Right kidney (tissue), 1 donor: ENCODE measurements at regions not wholly inside any gene's neighbourhood (a gene's known extent, or its start where the extent isn't known, plus 50 kb on each side); places are given as distances from the start of the nearest gene placed in this dataset.
A peak's percentile ranks its signal among the peaks of the same experiment; 100 is the strongest.
"Not testable (repeated sequence)": the region's sequence is repeated elsewhere in the genome, so short reads cannot be mapped to it uniquely, and the experiment has no call there.

Source experiments
- DNase-seq: peaks from one replicate; pipeline ENCODE4 v3.0.0-alpha.2; 2016

DNA sequence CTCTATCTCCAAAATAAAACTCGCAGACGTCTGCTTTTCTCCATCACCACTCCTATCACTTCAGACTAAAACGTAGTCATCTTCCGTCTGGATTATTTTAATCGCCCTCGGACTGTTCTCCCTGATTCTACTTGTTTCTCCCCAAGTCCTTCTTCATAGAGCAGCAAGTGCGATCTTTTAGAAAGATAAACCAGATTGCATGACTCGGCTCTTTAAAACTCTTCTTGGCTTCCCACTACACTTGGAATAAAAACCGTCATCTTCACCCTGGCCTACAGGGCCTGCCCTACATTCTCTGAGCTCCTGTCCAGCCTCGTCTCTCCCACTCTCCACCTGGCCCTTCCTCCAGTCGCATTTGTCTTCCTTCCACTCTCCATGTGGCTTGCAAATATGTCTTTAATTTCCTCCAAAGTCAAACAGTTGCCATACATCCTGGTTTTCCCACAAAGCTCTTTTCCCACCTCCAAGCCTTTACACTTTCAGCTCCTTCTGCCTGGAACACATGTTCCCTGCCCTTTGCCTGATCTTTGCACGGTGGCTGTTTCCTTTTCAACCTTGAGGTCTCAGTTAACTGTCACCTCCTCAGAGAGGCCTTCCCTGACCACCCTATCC, 70.5 kb upstream of the DHX40 start:
- no peak for DNase-seq

DNA sequence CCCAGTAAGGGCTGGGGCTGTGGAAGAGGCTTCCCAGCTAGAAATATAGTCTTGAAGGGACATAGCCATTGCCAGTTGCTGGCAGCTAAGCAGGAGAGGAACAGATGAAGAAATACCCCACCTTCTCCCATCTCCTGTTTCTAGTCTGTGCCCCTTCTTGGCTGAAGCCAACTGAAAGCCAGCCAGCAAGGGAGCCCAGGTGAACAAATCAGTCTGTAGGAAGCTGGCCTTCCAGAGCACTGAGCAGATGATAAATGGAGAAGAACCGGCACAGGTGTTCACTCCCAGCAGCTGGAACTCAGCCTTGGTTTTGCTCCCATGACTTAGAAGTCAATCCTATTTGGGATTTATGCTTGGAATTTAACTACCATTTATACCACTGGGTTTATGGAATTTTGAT, 69.2 kb upstream of the DHX40 start:
- no peak for DNase-seq

DNA sequence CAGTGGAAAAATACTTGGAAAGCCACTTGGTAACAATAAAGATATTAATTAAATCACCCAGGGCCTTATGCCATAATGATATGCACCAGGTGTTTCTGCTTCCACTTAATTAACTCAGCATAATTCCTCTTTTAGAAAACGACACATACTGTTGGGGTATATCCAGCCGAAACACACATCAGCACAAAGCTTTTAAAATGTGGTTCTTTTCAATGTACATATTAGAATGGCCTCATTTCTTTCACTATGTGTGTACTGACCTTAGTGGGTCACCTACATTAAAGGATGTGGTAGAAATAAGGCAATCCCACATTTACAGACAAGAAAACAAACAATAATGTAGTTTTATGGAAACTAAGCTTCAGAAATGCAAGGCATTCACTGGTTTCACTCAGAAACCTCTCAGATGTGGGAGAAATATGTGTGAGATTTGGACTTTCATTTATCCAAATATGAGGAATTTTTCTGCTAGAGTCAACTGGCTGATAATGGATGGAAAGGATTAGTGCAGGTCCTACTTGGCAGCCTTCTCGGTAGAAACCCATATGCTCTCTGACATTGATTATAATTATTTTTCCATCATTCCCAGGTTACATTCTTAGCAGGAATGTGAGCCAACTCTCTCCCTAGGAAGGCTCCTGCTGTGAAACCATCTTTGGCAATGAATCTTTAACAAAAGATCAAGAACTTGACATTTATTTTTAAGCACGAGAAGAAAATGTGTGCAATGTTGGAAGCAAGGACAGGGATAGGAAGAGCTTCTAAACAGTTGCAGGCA, 66.7 kb upstream of the DHX40 start:
- no peak for DNase-seq

DNA sequence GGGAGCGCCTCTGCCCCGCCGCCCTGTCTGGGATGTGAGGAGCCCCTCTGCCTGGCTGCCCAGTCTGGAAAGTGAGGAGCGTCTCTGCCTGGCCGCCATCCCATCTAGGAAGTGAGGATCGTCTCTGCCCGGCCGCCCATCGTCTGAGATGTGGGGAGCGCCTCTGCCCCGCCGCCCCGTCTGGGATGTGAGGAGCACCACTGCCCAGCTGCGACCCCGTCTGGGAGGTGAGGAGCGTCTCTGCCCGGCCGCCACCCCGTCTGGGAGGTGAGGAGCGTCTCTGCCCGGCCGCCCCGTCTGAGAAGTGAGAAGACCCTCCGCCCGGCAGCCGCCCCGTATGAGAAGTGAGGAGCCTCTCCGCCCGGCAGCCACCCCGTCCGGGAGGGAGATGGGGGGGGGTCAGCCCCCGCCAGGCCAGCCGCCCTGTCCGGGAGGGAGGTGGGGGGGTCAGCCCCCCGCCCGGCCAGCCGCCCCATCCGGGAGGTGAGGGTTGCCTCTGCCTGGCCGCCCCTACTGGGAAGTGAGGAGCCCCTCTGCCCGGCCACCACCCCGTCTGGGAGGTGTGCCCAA, 65.2 kb upstream of the DHX40 start:
- not testable (repeated sequence) for DNase-seq

DNA sequence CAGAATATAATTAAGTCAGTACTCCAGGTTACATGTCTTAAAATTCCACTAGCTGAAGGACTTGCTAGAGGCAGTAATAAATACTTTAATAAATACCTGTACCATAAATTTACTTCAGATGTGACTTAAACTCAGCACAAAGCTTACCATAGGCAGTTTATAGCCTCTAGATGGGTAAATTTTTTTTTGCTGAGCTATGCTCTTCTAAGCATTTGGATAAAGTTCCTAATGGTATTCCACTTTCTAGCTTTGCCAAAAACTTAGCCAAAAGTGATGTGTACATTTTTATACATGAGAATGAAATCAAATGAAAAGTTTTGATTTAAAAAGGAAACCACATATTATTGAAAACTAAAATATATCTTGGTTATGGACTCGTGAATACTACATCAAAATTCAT, 63.7 kb upstream of the DHX40 start:
- no peak for DNase-seq

DNA sequence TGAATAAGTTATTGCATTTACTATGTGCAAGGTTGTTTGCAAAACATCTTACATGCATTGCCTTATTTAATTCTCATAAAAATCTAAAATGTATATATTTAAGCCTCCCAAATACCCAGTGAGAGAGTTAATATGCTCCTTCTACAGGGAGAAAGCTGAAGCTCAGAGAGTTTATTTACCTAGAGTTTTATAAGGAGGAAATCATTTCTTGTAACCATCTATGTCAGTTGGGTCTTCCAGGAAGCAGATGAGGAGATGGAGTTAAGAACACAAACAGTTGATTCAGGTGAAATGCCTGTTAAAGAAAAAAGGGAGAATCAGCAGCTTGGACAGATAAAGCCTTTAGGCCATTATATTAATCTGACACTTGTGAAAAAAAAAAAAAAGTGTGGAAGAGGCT, 62.6 kb upstream of the DHX40 start:
- DNase-seq = no peak

GRCh38 chr17:59503500-59503899, 61.9 kb upstream of the DHX40 start:
- DNase-seq = no peak

- no peak for DNase-seq
These were observed 60.6 kb upstream of the DHX40 start for GRCh38 chr17:59504821-59505220.

GRCh38 chr17:59505610-59506276, 59.7 kb upstream of the DHX40 start:
- no peak for DNase-seq

- no peak for DNase-seq
These were observed 58.3 kb upstream of the DHX40 start for GRCh38 chr17:59506894-59507726.

GRCh38 chr17:59508999-59509625, 56.3 kb upstream of the DHX40 start:
- DNase-seq = no peak

GRCh38 chr17:59510611-59511010, 54.8 kb upstream of the DHX40 start:
- no peak for DNase-seq

GRCh38 chr17:59511726-59512125, 53.7 kb upstream of the DHX40 start:
- DNase-seq = no peak

DNA sequence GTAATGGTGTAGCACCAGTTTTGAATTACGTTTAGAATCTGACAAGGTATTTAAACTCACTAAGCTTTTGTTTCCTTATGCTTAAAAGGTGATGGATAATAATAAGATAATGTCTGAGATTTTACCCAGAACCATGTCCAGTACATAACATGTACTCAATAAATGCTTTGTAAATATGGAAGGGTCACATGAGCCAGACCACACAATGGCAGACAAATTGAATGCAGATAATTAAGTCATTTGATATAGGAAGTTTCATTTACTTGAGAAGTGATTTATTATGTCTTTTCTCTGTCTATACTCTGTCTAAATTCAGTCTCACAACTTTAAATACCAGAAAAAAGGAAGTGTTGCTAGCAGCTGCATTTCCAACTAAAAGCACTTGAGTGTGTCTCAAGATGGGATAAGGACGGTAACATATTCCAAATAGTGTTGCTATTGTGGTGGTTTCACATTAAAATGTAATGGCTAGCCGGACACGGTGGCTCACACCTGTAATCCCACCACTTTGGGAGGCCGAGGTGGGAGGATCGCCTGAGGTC, 52.5 kb upstream of the DHX40 start:
- no peak for DNase-seq

- peak; percentile 26 for DNase-seq
These were observed 51.2 kb upstream of the DHX40 start for GRCh38 chr17:59513934-59514841.
